HG03439 (cell line): ENCODE measurements at regions not wholly inside any gene's neighbourhood (a gene's known extent, or its start where the extent isn't known, plus 50 kb on each side); places are given as distances from the start of the nearest gene placed in this dataset.
"Not testable (repeated sequence)": the region's sequence is repeated elsewhere in the genome, so short reads cannot be mapped to it uniquely, and the experiment has no call there.

Experiments
- ATAC-seq: cut with Tn5 transposase; IDR thresholded peaks from one replicate; pipeline ENCODE4 v1.9.1; 2021; ENCODE audit warnings: mild to moderate bottlenecking, moderate library complexity; ENCODE audit not compliant: unreplicated experiment

- no peak for ATAC-seq
Observed at GRCh38 chr6:126202707-126203106, 137.2 kb upstream of the CENPW start.

GRCh38 chr6:126204126-126204525, 135.8 kb upstream of the CENPW start:
- no peak for ATAC-seq

GRCh38 chr6:126204598-126204997, 135.3 kb upstream of the CENPW start:
- ATAC-seq, result no peak

- ATAC-seq, result no peak
Observed at GRCh38 chr6:126206504-126207246, 133.2 kb upstream of the CENPW start.

GRCh38 chr6:126210398-126211075, 129.4 kb upstream of the CENPW start:
- ATAC-seq, result no peak

GRCh38 chr6:126217497-126217896, 122.4 kb upstream of the CENPW start:
- ATAC-seq, result no peak

- not testable (repeated sequence) for ATAC-seq
Observed at GRCh38 chr6:126220901-126221300, 119.0 kb upstream of the CENPW start.

GRCh38 chr6:126227833-126228702, 111.8 kb upstream of the CENPW start:
- no peak for ATAC-seq

GRCh38 chr6:126232671-126233070, 107.2 kb upstream of the CENPW start:
- no peak for ATAC-seq

GRCh38 chr6:126233192-126233591, 106.7 kb upstream of the CENPW start:
- ATAC-seq, result no peak

- ATAC-seq, result no peak
Observed at GRCh38 chr6:126235363-126235762, 104.6 kb upstream of the CENPW start.

GRCh38 chr6:126245077-126245476, 94.8 kb upstream of the CENPW start:
- no peak for ATAC-seq

GRCh38 chr6:126252154-126252553, 87.8 kb upstream of the CENPW start:
- no peak for ATAC-seq

GRCh38 chr6:126253431-126253830, 86.5 kb upstream of the CENPW start:
- ATAC-seq, result no peak

GRCh38 chr6:126258150-126258549, 81.8 kb upstream of the CENPW start:
- no peak for ATAC-seq

- no peak for ATAC-seq
Observed at GRCh38 chr6:126261792-126262421, 78.0 kb upstream of the CENPW start.

- ATAC-seq, result no peak
Observed at GRCh38 chr6:126264265-126264664, 75.7 kb upstream of the CENPW start.

GRCh38 chr6:126266664-126267063, 73.3 kb upstream of the CENPW start:
- ATAC-seq, result no peak

GRCh38 chr6:126267626-126268025, 72.3 kb upstream of the CENPW start:
- ATAC-seq, result no peak

- ATAC-seq, result no peak
Observed at GRCh38 chr6:126268092-126268491, 71.8 kb upstream of the CENPW start.

- no peak for ATAC-seq
Observed at GRCh38 chr6:126280287-126280686, 59.6 kb upstream of the CENPW start.
